Progenitor cell of endocrine pancreas (in vitro differentiated cells): ENCODE measurements at regions not wholly inside any gene's neighbourhood (a gene's known extent, or its start where the extent isn't known, plus 50 kb on each side); places are given as distances from the start of the nearest gene placed in this dataset.

Experiments used
- DNase-seq: peaks from one replicate; pipeline ENCODE4 v3.0.0; 2021; ENCODE audit warnings: low spot score; ENCODE audit not compliant: unreplicated experiment
- H3K27ac Mint-ChIP-seq: 2 replicates; pipeline ENCODE4 v1.8.0; 2021; ENCODE audit warnings: mild to moderate bottlenecking, moderate library complexity, mixed read lengths
- H3K27me3 Mint-ChIP-seq: 2 replicates; pipeline ENCODE4 v1.8.0; 2021; ENCODE audit warnings: mixed read lengths
- H3K36me3 Mint-ChIP-seq: 2 replicates; pipeline ENCODE4 v1.8.0; 2022; ENCODE audit warnings: mixed read lengths; ENCODE audit not compliant: insufficient read depth
- H3K4me1 Mint-ChIP-seq: 2 replicates; pipeline ENCODE4 v1.8.0; 2021; ENCODE audit warnings: low read depth, mixed read lengths
- H3K4me3 Mint-ChIP-seq: 2 replicates; pipeline ENCODE4 v1.8.0; 2021; ENCODE audit warnings: low read depth, mild to moderate bottlenecking, moderate library complexity, mixed read lengths
- H3K9me3 Mint-ChIP-seq: 2 replicates; pipeline ENCODE4 v1.8.0; 2021; ENCODE audit warnings: low read depth, mixed read lengths
- CTCF ChIP-seq: fragments of 200-600 bp; sonication (generic); IDR thresholded peaks from one replicate; pipeline ENCODE4 v1.5.0; 2021; ENCODE audit warnings: antibody characterized with exemption, mild to moderate bottlenecking; ENCODE audit not compliant: unreplicated experiment

- TF ChIP-seq CTCF, result no peak
- H3K27ac Mint-ChIP-seq, result no peak overlapping the region
Observed at GRCh38 chr10:3972460-3973301, 187.7 kb upstream of the KLF6 start.

GRCh38 chr10:3971713-3972112 lies 186.7 kb upstream of the KLF6 start:
- H3K27me3 Mint-ChIP-seq, result peaks cover 7% of the 10 kb centered on the region
- peak overlapping the region; percentile 10 for H3K27ac Mint-ChIP-seq
- TF ChIP-seq CTCF, result no peak
- DNase-seq, result no peak
- no peak overlapping the region for H3K4me3 Mint-ChIP-seq
- H3K4me1 Mint-ChIP-seq, result peaks cover 15% of the 10 kb centered on the region
- peaks cover 4% of the 10 kb centered on the region for H3K9me3 Mint-ChIP-seq
- H3K36me3 Mint-ChIP-seq, result no peaks in the 10 kb centered on the region

More at GRCh38 chr10:3972460-3973301, 187.7 kb upstream of the KLF6 start:
- H3K9me3 Mint-ChIP-seq, result no peaks in the 10 kb centered on the region
- H3K36me3 Mint-ChIP-seq, result no peaks in the 10 kb centered on the region
- no peak overlapping the region for H3K4me3 Mint-ChIP-seq
- H3K27me3 Mint-ChIP-seq, result peaks cover 3% of the 10 kb centered on the region
- DNase-seq, result no peak
- H3K4me1 Mint-ChIP-seq, result peaks cover 15% of the 10 kb centered on the region

GRCh38 chr10:3969876-3970666 lies 185.1 kb upstream of the KLF6 start:
- Mint-ChIP-seq H3K9me3 (peaks cover 5% of the 10 kb centered on the region), H3K4me3 (no peak overlapping the region), H3K27me3 (peaks cover 8% of the 10 kb centered on the region), H3K4me1 (peaks cover 15% of the 10 kb centered on the region), H3K36me3 (no peaks in the 10 kb centered on the region), H3K27ac (no peak overlapping the region)
- no peak for TF ChIP-seq CTCF
- no peak for DNase-seq

- Mint-ChIP-seq H3K36me3 (no peaks in the 10 kb centered on the region), H3K9me3 (peaks cover 5% of the 10 kb centered on the region), H3K4me3 (no peak overlapping the region), H3K27ac (no peak overlapping the region), H3K4me1 (peaks cover 12% of the 10 kb centered on the region), H3K27me3 (peaks cover 4% of the 10 kb centered on the region)
- TF ChIP-seq CTCF, result no peak
- no peak for DNase-seq
Observed at GRCh38 chr10:3968727-3969126, 183.7 kb upstream of the KLF6 start.

- H3K27ac Mint-ChIP-seq, result no peak overlapping the region
Observed at GRCh38 chr10:3964516-3964915, 179.5 kb upstream of the KLF6 start.

More at GRCh38 chr10:3964516-3964915, 179.5 kb upstream of the KLF6 start:
- Mint-ChIP-seq H3K36me3 (no peaks in the 10 kb centered on the region), H3K4me3 (no peak overlapping the region), H3K9me3 (peaks cover 5% of the 10 kb centered on the region), H3K4me1 (peaks cover 1% of the 10 kb centered on the region), H3K27me3 (peaks cover 9% of the 10 kb centered on the region)
- no peak for DNase-seq
- no peak for TF ChIP-seq CTCF
